Epithelial cell of esophagus (primary cell): ENCODE measurements at regions not wholly inside any gene's neighbourhood (a gene's known extent, or its start where the extent isn't known, plus 50 kb on each side); places are given as distances from the start of the nearest gene placed in this dataset.

ENCODE experiments used
- DNase-seq: peaks from one replicate; pipeline ENCODE4 v3.0.0; 2010; ENCODE audit warnings: low read depth
- H3K4me3 ChIP-seq: 2 replicates; pipeline ENCODE4 v1.5.1; 2011; ENCODE audit warnings: mild to moderate bottlenecking, low read length, control low read depth
- TF ChIP-seq, protein P1 (sequence below): IDR thresholded peaks from 2 replicates; pipeline ENCODE4 v1.5.1; 2011; ENCODE audit warnings: low read depth, mild to moderate bottlenecking, low read length, control low read depth, inconsistent platforms; ENCODE audit not compliant: insufficient read depth; ENCODE audit errors: missing control alignments

DNA sequence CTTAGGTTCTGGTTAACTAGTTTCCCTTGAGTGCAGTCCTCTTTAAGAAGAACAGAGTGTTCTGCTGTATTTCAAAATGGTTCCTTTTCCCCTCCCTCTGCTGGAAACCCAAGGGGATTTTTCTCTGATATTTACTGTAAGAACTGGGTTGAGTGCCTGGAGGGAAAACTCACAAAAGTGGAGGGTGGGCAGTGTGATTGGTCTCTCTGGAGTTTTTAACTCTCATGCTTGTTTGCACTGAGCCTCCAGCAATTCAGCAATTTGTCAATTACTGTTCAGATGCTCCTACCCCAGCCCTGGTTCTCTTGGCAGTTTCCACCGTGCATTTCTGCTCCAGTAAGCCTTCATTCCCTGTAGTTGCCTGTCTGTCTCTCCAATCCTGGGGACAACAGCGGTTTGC is 273.4 kb upstream of the SORCS1 start:
- DNase-seq: no peak
- TF ChIP-seq, protein P1, sequence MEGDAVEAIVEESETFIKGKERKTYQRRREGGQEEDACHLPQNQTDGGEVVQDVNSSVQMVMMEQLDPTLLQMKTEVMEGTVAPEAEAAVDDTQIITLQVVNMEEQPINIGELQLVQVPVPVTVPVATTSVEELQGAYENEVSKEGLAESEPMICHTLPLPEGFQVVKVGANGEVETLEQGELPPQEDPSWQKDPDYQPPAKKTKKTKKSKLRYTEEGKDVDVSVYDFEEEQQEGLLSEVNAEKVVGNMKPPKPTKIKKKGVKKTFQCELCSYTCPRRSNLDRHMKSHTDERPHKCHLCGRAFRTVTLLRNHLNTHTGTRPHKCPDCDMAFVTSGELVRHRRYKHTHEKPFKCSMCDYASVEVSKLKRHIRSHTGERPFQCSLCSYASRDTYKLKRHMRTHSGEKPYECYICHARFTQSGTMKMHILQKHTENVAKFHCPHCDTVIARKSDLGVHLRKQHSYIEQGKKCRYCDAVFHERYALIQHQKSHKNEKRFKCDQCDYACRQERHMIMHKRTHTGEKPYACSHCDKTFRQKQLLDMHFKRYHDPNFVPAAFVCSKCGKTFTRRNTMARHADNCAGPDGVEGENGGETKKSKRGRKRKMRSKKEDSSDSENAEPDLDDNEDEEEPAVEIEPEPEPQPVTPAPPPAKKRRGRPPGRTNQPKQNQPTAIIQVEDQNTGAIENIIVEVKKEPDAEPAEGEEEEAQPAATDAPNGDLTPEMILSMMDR: no peak
- no peak overlapping the region for H3K4me3 ChIP-seq

DNA sequence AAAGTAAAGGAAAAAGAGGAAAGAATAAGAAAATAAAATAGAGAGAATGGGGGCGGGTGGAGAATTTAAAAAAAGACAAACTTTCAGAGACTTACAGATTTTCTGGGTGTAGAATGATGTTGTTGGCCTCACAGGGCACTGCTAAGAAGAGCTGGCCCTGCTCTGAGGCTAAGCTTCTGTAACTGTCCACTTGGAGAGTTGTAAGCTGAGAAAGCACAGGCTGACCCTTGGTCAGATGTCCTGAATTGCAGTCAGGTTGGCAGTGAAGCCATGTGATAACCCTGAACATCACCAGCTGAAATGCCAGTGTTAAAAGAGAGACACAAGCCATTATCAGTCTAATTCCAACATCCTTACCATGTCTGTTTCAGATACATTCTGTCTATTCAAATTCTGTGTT is 272.1 kb upstream of the SORCS1 start:
- DNase-seq: no peak
- TF ChIP-seq, protein P1: no peak
- no peak overlapping the region for H3K4me3 ChIP-seq

DNA sequence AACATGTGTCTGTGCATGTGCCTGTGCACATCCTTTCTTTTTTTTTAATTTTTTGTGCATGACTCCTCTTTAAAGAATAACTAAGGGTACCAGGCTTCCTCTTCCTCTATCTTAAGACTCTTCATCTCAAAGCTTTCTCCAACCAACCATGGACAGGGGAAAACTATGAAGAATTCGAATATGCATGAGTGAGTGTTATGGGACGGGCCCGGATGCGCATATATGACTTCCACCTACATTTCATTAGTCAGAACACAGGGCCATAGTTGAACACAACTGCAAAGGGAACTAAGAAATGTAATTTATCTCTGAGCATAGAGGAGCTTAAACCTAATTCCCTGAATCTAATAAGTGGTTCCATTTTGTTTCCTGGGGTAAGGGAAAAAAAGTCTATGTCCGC is 270.3 kb upstream of the SORCS1 start:
- no peak for DNase-seq
- H3K4me3 ChIP-seq: no peak overlapping the region
- TF ChIP-seq, protein P1: no peak

DNA sequence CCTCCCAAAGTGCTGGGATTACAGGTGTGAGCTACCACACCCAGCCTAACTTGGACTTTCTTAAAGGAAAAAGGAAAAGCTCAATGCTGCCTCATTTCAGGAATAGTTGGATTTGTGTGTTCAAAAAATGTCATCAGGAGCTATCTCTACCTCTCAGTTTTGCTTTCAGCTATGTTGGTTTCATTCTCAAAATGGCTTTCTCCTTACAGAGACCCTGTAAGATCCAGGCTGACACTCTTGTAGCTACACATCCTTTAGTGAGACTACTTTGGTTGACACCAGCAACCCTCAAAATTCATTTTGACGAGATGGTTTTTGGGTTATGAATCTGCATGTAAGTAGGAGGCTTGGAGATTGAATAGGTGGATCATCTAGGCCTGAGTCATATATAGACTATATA is 269.7 kb upstream of the SORCS1 start:
- TF ChIP-seq, protein P1: no peak
- no peak for DNase-seq

DNA sequence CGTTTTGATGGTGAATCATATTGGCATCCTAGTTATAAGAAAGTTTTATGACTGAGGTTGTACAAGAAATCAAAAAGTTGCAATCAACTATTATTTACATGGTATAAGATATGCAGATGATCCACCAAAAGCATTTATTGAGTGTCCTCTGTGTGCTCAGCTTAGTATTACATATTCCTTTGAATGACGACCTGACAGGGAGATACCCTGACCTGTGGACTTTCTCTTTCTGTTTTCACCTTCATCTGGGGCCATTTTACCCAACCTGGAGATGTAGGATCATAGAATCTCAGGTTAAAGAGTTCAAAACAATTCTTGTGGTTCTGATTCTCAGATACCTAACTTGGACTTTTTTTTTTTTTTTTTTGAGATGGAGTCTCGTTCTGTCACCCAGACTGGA is 269.1 kb upstream of the SORCS1 start:
- TF ChIP-seq, protein P1: no peak

More for the DNA sequence above, 269.7 kb upstream of the SORCS1 start:
- no peak overlapping the region for H3K4me3 ChIP-seq

DNA sequence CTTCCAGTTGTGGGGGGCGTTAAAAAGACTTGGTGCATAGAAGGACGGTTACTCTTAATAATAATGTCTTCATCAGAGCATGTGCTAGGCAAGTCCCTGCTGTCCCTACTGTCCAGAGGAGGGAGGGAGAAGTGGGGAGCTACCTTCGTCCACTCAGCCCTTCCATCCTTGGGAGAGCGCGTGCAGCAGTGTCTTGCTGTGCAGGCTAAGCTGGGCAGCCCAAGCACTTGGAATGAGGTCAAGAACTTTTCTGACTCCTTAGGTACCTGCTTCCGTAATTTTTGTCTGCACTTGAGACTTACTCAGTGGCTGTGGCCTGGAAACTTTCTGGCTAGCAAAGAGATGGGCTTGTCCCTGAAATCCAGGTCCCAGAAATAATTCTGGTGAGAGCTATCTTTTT is 265.9 kb upstream of the SORCS1 start:
- TF ChIP-seq, protein P1: no peak
- no peak overlapping the region for H3K4me3 ChIP-seq
- no peak for DNase-seq

More for the DNA sequence above, 269.1 kb upstream of the SORCS1 start:
- H3K4me3 ChIP-seq: no peak overlapping the region
- DNase-seq: no peak

DNA sequence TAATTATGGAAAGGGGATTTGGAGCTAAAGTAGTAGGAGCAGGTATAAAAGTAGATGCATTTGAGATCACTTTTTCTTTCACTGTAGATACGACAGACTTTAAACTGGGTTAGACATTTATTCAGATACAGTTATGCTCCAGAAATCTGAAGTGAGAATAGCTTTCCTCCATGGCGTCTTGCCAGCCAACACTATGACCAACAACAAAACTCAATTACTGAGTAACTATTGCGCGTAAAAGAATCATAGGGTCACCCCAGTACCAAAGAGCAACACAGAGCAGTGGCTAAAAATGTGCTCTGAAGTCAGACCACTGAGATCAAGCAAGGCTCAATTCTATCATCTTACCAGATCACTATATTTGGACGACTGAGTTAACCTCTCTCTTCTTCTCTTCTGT is 262.5 kb upstream of the SORCS1 start:
- no peak for DNase-seq
- TF ChIP-seq, protein P1: no peak
- no peak overlapping the region for H3K4me3 ChIP-seq
